GM12864 (cell line): ENCODE measurements at regions not wholly inside any gene's neighbourhood (a gene's known extent, or its start where the extent isn't known, plus 50 kb on each side); places are given as distances from the start of the nearest gene placed in this dataset.

Source experiments
- DNase-seq: peaks from one replicate; pipeline ENCODE4 v3.0.0-alpha.2; 2011; ENCODE audit warnings: low read depth
- H3K4me3 ChIP-seq: 2 replicates; pipeline ENCODE4 v1.5.1; 2011; ENCODE audit warnings: mild to moderate bottlenecking, low read depth, low read length, control low read depth
- TF ChIP-seq, protein P1 (sequence below): IDR thresholded peaks from 2 replicates; pipeline ENCODE4 v1.5.1; 2011; ENCODE audit warnings: low read depth, mild to moderate bottlenecking, moderate library complexity, low read length, control low read depth, inconsistent platforms; ENCODE audit errors: missing control alignments

DNA sequence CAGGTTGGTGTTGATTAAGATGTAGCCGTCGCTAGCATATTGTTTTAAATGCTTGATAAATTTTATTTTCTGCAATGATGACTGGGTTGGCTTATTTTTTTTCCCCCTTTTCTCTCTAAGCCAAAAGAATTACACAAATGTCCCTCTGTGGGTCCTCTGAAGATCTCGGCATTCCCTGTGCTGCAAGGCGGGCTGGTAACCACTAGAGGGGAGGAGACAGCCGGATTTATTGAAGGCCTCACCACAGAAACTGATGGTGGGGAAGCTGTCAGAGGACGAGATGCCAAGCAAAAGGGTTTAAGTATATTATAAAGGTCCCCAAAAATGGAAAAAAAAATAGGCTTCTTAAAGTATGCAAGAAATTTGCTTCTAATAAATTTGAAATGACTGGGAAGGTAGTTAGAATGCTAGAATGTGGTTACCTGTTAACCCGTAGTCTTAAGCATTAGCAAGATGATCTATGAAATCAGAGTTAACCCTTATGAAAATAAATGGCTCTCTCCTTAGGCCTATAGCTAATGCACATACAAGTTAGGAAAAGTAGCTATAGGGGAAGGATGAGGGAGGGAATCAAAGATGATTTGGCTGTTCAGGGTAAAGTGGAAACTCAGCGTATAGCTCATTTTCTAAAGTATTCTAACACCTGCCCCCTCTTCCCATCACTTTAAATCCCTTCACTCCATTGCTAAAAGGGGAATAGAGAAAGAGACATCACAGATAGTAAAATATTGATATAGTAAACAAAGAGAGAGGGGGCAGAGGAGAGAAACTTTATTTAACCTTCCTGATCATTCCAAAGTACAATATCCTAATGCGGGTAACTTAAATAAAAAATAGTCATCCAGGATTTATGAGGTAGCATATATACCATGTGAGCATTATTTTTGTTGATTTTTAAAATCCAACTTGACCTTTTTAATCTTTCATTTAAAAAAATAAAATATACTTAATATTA is 894.5 kb upstream of the POU3F3 start:
- H3K4me3 ChIP-seq: no peak overlapping the region
- TF ChIP-seq, protein P1, sequence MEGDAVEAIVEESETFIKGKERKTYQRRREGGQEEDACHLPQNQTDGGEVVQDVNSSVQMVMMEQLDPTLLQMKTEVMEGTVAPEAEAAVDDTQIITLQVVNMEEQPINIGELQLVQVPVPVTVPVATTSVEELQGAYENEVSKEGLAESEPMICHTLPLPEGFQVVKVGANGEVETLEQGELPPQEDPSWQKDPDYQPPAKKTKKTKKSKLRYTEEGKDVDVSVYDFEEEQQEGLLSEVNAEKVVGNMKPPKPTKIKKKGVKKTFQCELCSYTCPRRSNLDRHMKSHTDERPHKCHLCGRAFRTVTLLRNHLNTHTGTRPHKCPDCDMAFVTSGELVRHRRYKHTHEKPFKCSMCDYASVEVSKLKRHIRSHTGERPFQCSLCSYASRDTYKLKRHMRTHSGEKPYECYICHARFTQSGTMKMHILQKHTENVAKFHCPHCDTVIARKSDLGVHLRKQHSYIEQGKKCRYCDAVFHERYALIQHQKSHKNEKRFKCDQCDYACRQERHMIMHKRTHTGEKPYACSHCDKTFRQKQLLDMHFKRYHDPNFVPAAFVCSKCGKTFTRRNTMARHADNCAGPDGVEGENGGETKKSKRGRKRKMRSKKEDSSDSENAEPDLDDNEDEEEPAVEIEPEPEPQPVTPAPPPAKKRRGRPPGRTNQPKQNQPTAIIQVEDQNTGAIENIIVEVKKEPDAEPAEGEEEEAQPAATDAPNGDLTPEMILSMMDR: peak; percentile 46
- DNase-seq: no peak

DNA sequence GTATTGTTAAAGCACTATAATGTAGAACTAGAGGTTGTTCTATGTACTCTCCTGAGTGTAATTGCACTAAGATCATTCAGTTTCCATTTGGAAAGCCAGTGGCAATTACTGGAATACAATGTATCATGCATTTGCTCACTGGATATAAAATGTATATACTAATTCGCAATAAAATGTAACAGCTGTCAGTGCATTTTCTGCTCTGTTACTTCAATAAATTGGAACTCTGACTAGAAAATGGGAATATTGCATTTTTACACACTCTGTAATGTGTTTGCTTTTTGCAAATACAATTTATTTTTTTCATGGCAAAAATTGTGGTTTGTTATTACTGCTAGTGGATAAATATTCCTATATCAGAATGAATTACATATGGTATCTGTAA is 893.8 kb upstream of the POU3F3 start:
- DNase-seq: no peak
- no peak overlapping the region for H3K4me3 ChIP-seq
- TF ChIP-seq, protein P1: no peak

DNA sequence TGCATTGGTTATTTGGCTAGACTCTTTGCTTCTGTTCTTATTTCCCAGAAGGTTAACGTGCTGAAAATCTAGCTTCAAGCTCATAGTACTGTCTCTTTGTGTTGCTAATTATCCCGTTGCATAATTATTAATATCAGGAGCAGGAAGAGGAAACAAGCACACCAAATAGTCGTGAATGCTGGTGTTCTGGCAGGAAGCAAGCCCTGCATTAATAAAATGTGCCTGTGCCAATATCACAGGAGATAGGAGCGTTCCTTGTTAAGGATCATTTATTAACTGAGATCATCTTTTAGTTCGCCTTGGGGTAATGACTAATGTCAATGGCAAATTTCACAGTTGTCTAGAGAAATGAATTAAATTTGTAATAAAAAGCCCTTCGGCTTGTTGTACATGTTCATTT is 893.0 kb upstream of the POU3F3 start:
- TF ChIP-seq, protein P1: no peak
- H3K4me3 ChIP-seq: no peak overlapping the region
- DNase-seq: no peak

DNA sequence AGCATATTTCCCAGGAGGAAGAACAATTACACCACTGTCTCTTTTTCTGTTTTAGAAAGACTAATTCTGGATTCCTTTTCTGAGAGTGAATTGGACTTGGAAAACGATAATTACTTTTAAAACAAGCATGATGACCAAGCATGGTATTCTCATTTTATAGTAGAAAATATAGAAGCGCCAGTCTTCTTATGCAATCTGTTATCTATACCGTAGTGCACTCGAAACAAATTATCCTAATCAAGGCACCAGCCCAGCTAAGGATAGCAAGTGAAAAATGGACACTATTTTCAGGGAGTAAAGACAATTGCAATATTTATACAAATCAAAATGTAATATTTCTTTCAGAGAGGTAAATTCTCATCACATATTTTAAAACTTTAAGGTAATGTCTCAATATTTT is 892.1 kb upstream of the POU3F3 start:
- TF ChIP-seq, protein P1: no peak
- H3K4me3 ChIP-seq: no peak overlapping the region
- DNase-seq: no peak

DNA sequence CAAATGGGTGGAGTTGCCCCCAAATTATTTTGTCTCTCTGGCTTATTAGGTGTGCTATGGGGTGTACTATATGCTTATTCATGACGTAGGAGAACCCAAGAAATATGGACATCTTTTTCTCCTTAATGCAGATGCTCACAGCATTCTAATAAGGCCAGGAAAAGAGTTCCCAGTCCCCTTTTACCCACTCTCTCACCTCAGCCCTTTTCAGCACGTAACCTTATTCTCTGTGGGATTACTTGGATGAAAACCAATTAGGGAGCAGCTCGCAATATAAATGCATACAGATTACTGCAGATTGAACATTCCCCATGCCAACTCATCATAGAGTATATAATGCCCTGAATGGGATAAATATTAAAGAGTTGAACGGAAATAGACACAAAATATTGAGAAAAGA is 891.2 kb upstream of the POU3F3 start:
- H3K4me3 ChIP-seq: no peak overlapping the region
- DNase-seq: no peak
- TF ChIP-seq, protein P1: no peak

DNA sequence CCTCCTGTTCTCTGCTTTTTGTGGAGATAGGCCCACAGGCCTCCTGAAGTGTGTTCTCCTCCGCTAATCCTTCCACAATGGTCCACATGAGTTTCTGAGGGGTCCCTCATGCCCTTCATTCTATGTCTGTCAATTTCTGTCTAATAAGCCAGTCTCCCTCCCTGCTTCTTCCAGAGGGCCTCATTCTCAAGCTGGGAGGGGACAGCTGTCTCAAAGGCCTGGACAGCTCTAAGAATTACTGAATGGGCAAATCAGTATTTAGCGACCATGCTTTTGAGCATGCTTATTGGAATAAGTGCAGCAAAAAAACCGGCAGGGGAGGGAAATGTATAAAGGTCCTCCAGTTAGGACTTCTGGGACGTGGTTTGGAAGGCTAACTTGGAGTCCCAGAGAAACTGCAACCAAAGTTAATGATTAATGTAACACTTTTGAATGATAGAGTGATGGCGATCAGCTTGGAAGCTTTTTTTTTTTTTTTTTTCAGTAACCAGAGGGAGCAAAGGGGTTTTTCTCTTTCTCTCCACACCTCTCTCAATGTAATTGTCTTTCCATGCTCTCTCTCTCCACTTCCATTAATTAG is 890.7 kb upstream of the POU3F3 start:
- no peak overlapping the region for H3K4me3 ChIP-seq
- TF ChIP-seq, protein P1: no peak
- no peak for DNase-seq

DNA sequence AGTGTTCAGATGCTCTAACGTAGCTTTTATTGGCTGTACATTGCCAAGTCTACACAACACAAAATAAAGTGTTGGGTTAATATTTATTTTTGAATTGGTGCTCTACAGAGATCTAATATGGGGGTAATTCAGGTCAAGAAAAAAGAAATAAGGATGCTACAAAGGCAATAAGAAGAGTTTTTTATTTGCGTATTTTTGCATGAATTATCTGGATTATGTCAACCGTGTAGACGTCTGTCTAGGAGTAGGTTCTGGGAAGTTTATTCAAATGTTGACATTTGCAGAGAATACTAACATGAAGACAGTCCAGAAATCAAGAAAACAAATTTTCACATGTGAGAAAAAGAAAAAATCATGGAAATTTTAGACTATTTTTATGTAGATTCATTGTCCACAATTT is 876.7 kb upstream of the POU3F3 start:
- no peak overlapping the region for H3K4me3 ChIP-seq
- TF ChIP-seq, protein P1: no peak
- no peak for DNase-seq
